ENCODE measurements at regions not wholly inside any gene's neighbourhood (a gene's known extent, or its start where the extent isn't known, plus 50 kb on each side); places are given as distances from the start of the nearest gene placed in this dataset.

- TF ChIP-seq CTCF (IDR thresholded peaks at IDR 0.05): no peak
- TF ChIP-seq POLR2A (IDR thresholded peaks at IDR 0.05): no peak
Observed at GRCh38 chr12:107557026-107557425, 128.6 kb upstream of the PWP1 start.

Data from esophagus squamous epithelium (tissue), 4 donors.